ENCODE measurements at regions not wholly inside any gene's neighbourhood (a gene's known extent, or its start where the extent isn't known, plus 50 kb on each side); places are given as distances from the start of the nearest gene placed in this dataset.
"Not testable (repeated sequence)": the region's sequence is repeated elsewhere in the genome, so short reads cannot be mapped to it uniquely, and the experiment has no call there.

- not testable (repeated sequence) for TF ChIP-seq CTCF, POLR2A, EP300 (IDR thresholded peaks at IDR 0.05)
Measured at GRCh38 chr2:242171290-242171689, 301.8 kb downstream of the RTP5 start.
